Gastroesophageal sphincter (tissue), 3 donors: ENCODE measurements at regions not wholly inside any gene's neighbourhood (a gene's known extent, or its start where the extent isn't known, plus 50 kb on each side); places are given as distances from the start of the nearest gene placed in this dataset.

Source experiments
- CTCF ChIP-seq, 4 experiments: fragments of 200-600 bp in 2 of 4; fragments of 450-650 bp in 2 of 4; sonication (generic) in 1 of 4; IDR thresholded peaks; one replicate each; pipeline ENCODE4 v1.5.1; 2017 to 2019; ENCODE audit warnings: antibody characterized with exemption in 4 of 4, mild to moderate bottlenecking in 2 of 4, moderate library complexity in 2 of 4
- EP300 ChIP-seq: sonication (generic); formaldehyde crosslinking; IDR thresholded peaks from one replicate; pipeline ENCODE4 v1.6.1; 2017; ENCODE audit warnings: antibody characterized with exemption, mild to moderate bottlenecking
- POLR2A ChIP-seq, 2 donors: fragments of 450-650 bp; IDR thresholded peaks; one replicate each; pipeline ENCODE4 v1.6.1; 2017; ENCODE audit warnings: antibody characterized with exemption in 2 of 2, mild to moderate bottlenecking in 2 of 2, moderate library complexity in 1 of 2
- POLR2AphosphoS5 ChIP-seq: sonication (generic); formaldehyde crosslinking; IDR thresholded peaks from one replicate; pipeline ENCODE4 v1.6.1; 2017; ENCODE audit warnings: antibody characterized with exemption

GRCh38 chr1:193365966-193366365 lies 179.6 kb upstream of the B3GALT2 start:
- TF ChIP-seq POLR2A (IDR thresholded peaks at IDR 0.05) (no peak), CTCF (IDR thresholded peaks at IDR 0.05) (no peak), EP300 (no peak), POLR2AphosphoS5 (no peak)
